GM23338 (cell line): ENCODE measurements at regions not wholly inside any gene's neighbourhood (a gene's known extent, or its start where the extent isn't known, plus 50 kb on each side); places are given as distances from the start of the nearest gene placed in this dataset.

Experiments
- ATAC-seq: fragments of 200-7000 bp; cut with Tn5 transposase; 3 replicates; pipeline ENCODE4 v1.9.1; 2020
- DNase-seq: peaks from one replicate; pipeline ENCODE4 v3.0.0-alpha.2; 2015; ENCODE audit warnings: low spot score
- H2AFZ ChIP-seq: fragments of 200-600 bp; sonication (generic); 2 replicates; pipeline ENCODE4 v1.8.0; 2016; ENCODE audit warnings: antibody characterized with exemption, mild to moderate bottlenecking, moderate library complexity
- H3F3A ChIP-seq: fragments of 200-600 bp; sonication (generic); replicated peaks from 2 replicates; pipeline ENCODE4 v1.8.0; 2017; ENCODE audit warnings: antibody characterized with exemption, mixed run types, low read depth
- H3K27ac ChIP-seq: fragments of 200-600 bp; sonication (generic); 2 replicates; pipeline ENCODE4 v1.6.1; 2016; ENCODE audit warnings: low read depth
- H3K27me3 ChIP-seq: fragments of 200-600 bp; sonication (generic); 2 replicates; pipeline ENCODE4 v1.8.0; 2016; ENCODE audit warnings: mild to moderate bottlenecking, mixed run types, moderate library complexity; ENCODE audit not compliant: insufficient read depth
- H3K36me3 ChIP-seq: fragments of 200-600 bp; sonication (generic); 2 replicates; pipeline ENCODE4 v1.8.0; 2016; ENCODE audit warnings: mild to moderate bottlenecking; ENCODE audit not compliant: insufficient read depth
- H3K4me1 ChIP-seq: fragments of 200-600 bp; sonication (generic); 2 replicates; pipeline ENCODE4 v1.8.0; 2016; ENCODE audit warnings: mild to moderate bottlenecking, moderate library complexity; ENCODE audit not compliant: insufficient read depth
- H3K4me2 ChIP-seq: fragments of 200-600 bp; sonication (generic); 2 replicates; pipeline ENCODE4 v1.7.1; 2017; ENCODE audit warnings: mixed run types
- H3K4me3 ChIP-seq: fragments of 200-600 bp; sonication (generic); 2 replicates; pipeline ENCODE4 v1.6.1; 2016; ENCODE audit warnings: mixed run types
- H3K79me2 ChIP-seq: fragments of 200-600 bp; sonication (generic); replicated peaks from 2 replicates; pipeline ENCODE4 v1.8.0; 2017; ENCODE audit warnings: mild to moderate bottlenecking; ENCODE audit not compliant: insufficient read depth
- H3K9me2 ChIP-seq: fragments of 200-600 bp; sonication (generic); 2 replicates; pipeline ENCODE4 v1.8.0; 2017; ENCODE audit not compliant: insufficient read depth
- H4K20me1 ChIP-seq: fragments of 200-600 bp; sonication (generic); replicated peaks from 2 replicates; pipeline ENCODE4 v1.8.0; 2017; ENCODE audit warnings: mild to moderate bottlenecking; ENCODE audit not compliant: insufficient read depth
- H3K27ac Mint-ChIP-seq: 2 replicates; pipeline ENCODE4 v1.8.0; 2020; ENCODE audit warnings: inconsistent platforms, mild to moderate bottlenecking, moderate library complexity, mixed read lengths
- H3K27me3 Mint-ChIP-seq: 3 replicates; pipeline ENCODE4 v1.8.0; 2022; ENCODE audit warnings: low read depth, mild to moderate bottlenecking, moderate library complexity, mixed read lengths, inconsistent platforms; ENCODE audit not compliant: insufficient read depth, poor library complexity
- H3K36me3 Mint-ChIP-seq: 3 replicates; pipeline ENCODE4 v1.8.0; 2021; ENCODE audit warnings: low read depth, mild to moderate bottlenecking, inconsistent platforms, moderate library complexity, mixed read lengths
- H3K4me1 Mint-ChIP-seq: 3 replicates; pipeline ENCODE4 v1.8.0; 2020; ENCODE audit warnings: mild to moderate bottlenecking, inconsistent platforms, mixed read lengths
- H3K4me3 Mint-ChIP-seq: 3 replicates; pipeline ENCODE4 v1.8.0; 2021; ENCODE audit warnings: moderate library complexity, mild to moderate bottlenecking, inconsistent platforms, mixed read lengths
- H3K9me3 Mint-ChIP-seq: 3 replicates; pipeline ENCODE4 v1.8.0; 2020; ENCODE audit warnings: moderate library complexity, mild to moderate bottlenecking, inconsistent platforms, mixed read lengths
- CREB1 ChIP-seq: fragments of 250-450 bp; sonication (Bioruptor Pico); IDR thresholded peaks from 2 replicates; pipeline ENCODE4 v1.5.0; 2020; ENCODE audit warnings: low read depth, mild to moderate bottlenecking, moderate library complexity
- CTCF ChIP-seq, 2 experiments: fragments of 200-600 bp in 1 of 2; sonication (generic) in 1 of 2; conservative IDR thresholded peaks; 2 replicates each; pipeline versions ENCODE4 v1.5.1 to v1.6.1; 2016 to 2017; ENCODE audit warnings: antibody characterized with exemption in 2 of 2, low read depth in 2 of 2, mild to moderate bottlenecking in 2 of 2, moderate library complexity in 1 of 2
- ETS1 ChIP-seq: IDR thresholded peaks from 2 replicates; pipeline ENCODE4 v1.6.1; 2016; ENCODE audit warnings: antibody characterized with exemption
- EZH2 ChIP-seq: fragments of 200-600 bp; sonication (generic); IDR thresholded peaks from one replicate; pipeline ENCODE4 v1.8.0; 2017; ENCODE audit warnings: antibody characterized with exemption, mild to moderate bottlenecking, low read depth; ENCODE audit not compliant: unreplicated experiment
- EZH2phosphoT487 ChIP-seq: fragments of 200-600 bp; sonication (generic); IDR thresholded peaks from one replicate; pipeline ENCODE4 v1.8.1; 2018; ENCODE audit warnings: antibody characterized with exemption; ENCODE audit not compliant: unreplicated experiment
- JUNB ChIP-seq: IDR thresholded peaks from one replicate; pipeline ENCODE4 v1.6.1; 2016; ENCODE audit warnings: antibody characterized with exemption; ENCODE audit not compliant: unreplicated experiment
- NANOG ChIP-seq: IDR thresholded peaks from 2 replicates; pipeline ENCODE4 v1.6.1; 2016; ENCODE audit warnings: antibody characterized with exemption, borderline replicate concordance
- POLR2AphosphoS5 ChIP-seq: IDR thresholded peaks from 2 replicates; pipeline ENCODE4 v1.6.1; 2016; ENCODE audit warnings: antibody characterized with exemption, low read depth
- REST ChIP-seq: IDR thresholded peaks from one replicate; pipeline ENCODE4 v1.6.1; 2018; ENCODE audit warnings: antibody characterized with exemption; ENCODE audit not compliant: unreplicated experiment
- STAT1 ChIP-seq: IDR thresholded peaks from one replicate; pipeline ENCODE4 v1.6.1; 2016; ENCODE audit warnings: antibody characterized with exemption; ENCODE audit not compliant: unreplicated experiment
- ZNF114 ChIP-seq: fragments of 250-450 bp; sonication (Bioruptor Pico); IDR thresholded peaks from 2 replicates; pipeline ENCODE4 v1.5.0; 2020; ENCODE audit warnings: mild to moderate bottlenecking, moderate library complexity
- ZNF331 ChIP-seq: fragments of 250-450 bp; sonication (Bioruptor Pico); IDR thresholded peaks from 2 replicates; pipeline ENCODE4 v1.5.0; 2020; ENCODE audit warnings: low read depth, mild to moderate bottlenecking, moderate library complexity

GRCh38 chr2:7692657-7693161, 775.5 kb downstream of the RNF144A start:
- H3K36me3 Mint-ChIP-seq: peaks cover 2% of the 10 kb centered on the region; the same call in 1 of the 3 replicates
- no peak overlapping the region for H3K4me3 ChIP-seq
- H3K9me3 Mint-ChIP-seq: no peaks in the 10 kb centered on the region; the same call in 2 of the 3 replicates
- DNase-seq (no peak), ATAC-seq (no peak)
- no peak overlapping the region for H2AFZ ChIP-seq
- H3K27me3 Mint-ChIP-seq: peaks cover 5% of the 10 kb centered on the region
- no peak overlapping the region for H3K4me3 Mint-ChIP-seq
- H3K27ac Mint-ChIP-seq: no peak overlapping the region
- H3K36me3 ChIP-seq: no peaks in the 10 kb centered on the region
- H3K9me2 ChIP-seq: peaks cover 9% of the 10 kb centered on the region
- H3K4me2 ChIP-seq: no peak overlapping the region
- H3K27me3 ChIP-seq: no peaks in the 10 kb centered on the region
- H3K27ac ChIP-seq: no peak overlapping the region
- H3K4me1 ChIP-seq: no peaks in the 10 kb centered on the region
- H3K79me2 ChIP-seq: no peaks in the 10 kb centered on the region
- no peaks in the 10 kb centered on the region for H4K20me1 ChIP-seq
- TF ChIP-seq ZNF331 (CRISPR knock-in tag) (no peak), POLR2AphosphoS5 (no peak), STAT1 (no peak), ETS1 (no peak)
- H3K4me1 Mint-ChIP-seq: peaks cover 11% of the 10 kb centered on the region
- no peaks in the 10 kb centered on the region for H3F3A ChIP-seq

- Histone ChIP-seq H3F3A (no peaks in the 10 kb centered on the region), H3K4me3 (no peak overlapping the region), H3K79me2 (no peaks in the 10 kb centered on the region), H3K9me2 (peaks cover 14% of the 10 kb centered on the region), H4K20me1 (no peaks in the 10 kb centered on the region), H3K4me1 (no peaks in the 10 kb centered on the region), H3K27ac (no peak overlapping the region), H3K4me2 (no peak overlapping the region), H3K36me3 (no peaks in the 10 kb centered on the region), H3K27me3 (no peaks in the 10 kb centered on the region), H2AFZ (no peak overlapping the region)
- DNase-seq: no peak
- H3K4me1 Mint-ChIP-seq: peaks cover 11% of the 10 kb centered on the region
- ATAC-seq: no peak
- H3K27me3 Mint-ChIP-seq: peaks cover 5% of the 10 kb centered on the region
- H3K27ac Mint-ChIP-seq: no peak overlapping the region
- no peak overlapping the region for H3K4me3 Mint-ChIP-seq
- H3K9me3 Mint-ChIP-seq: no peaks in the 10 kb centered on the region; the same call in 2 of the 3 replicates
- peaks cover 4% of the 10 kb centered on the region; the same call in 1 of the 3 replicates for H3K36me3 Mint-ChIP-seq
- TF ChIP-seq POLR2AphosphoS5 (no peak), EZH2 (no peak), REST (no peak), EZH2phosphoT487 (no peak), NANOG (no peak), JUNB (no peak), STAT1 (no peak), CREB1 (CRISPR knock-in tag) (no peak), ZNF114 (CRISPR knock-in tag) (no peak), CTCF (conservative IDR thresholded peaks at IDR 0.05; ENCODE audit: low read depth in 2 of 2) (no peak), ZNF331 (CRISPR knock-in tag) (no peak)
These were observed 776.2 kb downstream of the RNF144A start for GRCh38 chr2:7693246-7694075.
